ENCODE measurements at regions not wholly inside any gene's neighbourhood (a gene's known extent, or its start where the extent isn't known, plus 50 kb on each side); places are given as distances from the start of the nearest gene placed in this dataset.

- Mint-ChIP-seq H3K27ac (no peak overlapping the region), H3K4me1 (no peaks in the 10 kb centered on the region)
Measured at GRCh38 chr22:48663297-48663696, 1164.4 kb downstream of the BRD1 start.

GRCh38 chr22:48662476-48663135 is 1165.1 kb downstream of the BRD1 start:
- H3K9me3 Mint-ChIP-seq, result peaks cover 0 to 21% (median 7%) of the 10 kb centered on the region in 7 donors
- no peaks in the 10 kb centered on the region for H3K4me1 ChIP-seq (ENCODE audit: control insufficient read depth, insufficient read depth, low read length, poor library complexity, severe bottlenecking)
- H3K27ac Mint-ChIP-seq, result no peak overlapping the region
- ATAC-seq (ENCODE audit: low read depth in 2 of 2) (no peak), DNase-seq (no peak)
- no peak overlapping the region for H3K4me3 Mint-ChIP-seq
- H3K27me3 Mint-ChIP-seq, result no peaks in the 10 kb centered on the region
- no peaks in the 10 kb centered on the region for H3K36me3 Mint-ChIP-seq
- H3K4me1 Mint-ChIP-seq, result no peaks in the 10 kb centered on the region
- H3K27ac ChIP-seq (ENCODE audit: insufficient read depth, low read length, poor library complexity, severe bottlenecking), result no peak overlapping the region
- no peaks in the 10 kb centered on the region for H3K36me3 ChIP-seq (ENCODE audit: control insufficient read depth, insufficient read depth, low read length)
- H3K4me3 ChIP-seq (ENCODE audit: low read depth, low read length), result no peak overlapping the region
- peaks cover 4 to 11% of the 10 kb centered on the region in 2 experiments for H3K9me3 ChIP-seq (ENCODE audit: control insufficient read depth in 2 of 2, low read length in 2 of 2)
- H3K27me3 ChIP-seq (ENCODE audit: control insufficient read depth, insufficient read depth, low read length), result no peaks in the 10 kb centered on the region

More at GRCh38 chr22:48663297-48663696, 1164.4 kb downstream of the BRD1 start:
- H3K4me1 ChIP-seq (ENCODE audit: control insufficient read depth, insufficient read depth, low read length, poor library complexity, severe bottlenecking), result no peaks in the 10 kb centered on the region
- H3K27ac ChIP-seq (ENCODE audit: insufficient read depth, low read length, poor library complexity, severe bottlenecking), result no peak overlapping the region
- Mint-ChIP-seq H3K9me3 (peaks cover 0 to 21% (median 7%) of the 10 kb centered on the region in 7 donors), H3K27me3 (no peaks in the 10 kb centered on the region), H3K36me3 (no peaks in the 10 kb centered on the region), H3K4me3 (no peak overlapping the region)
- no peaks in the 10 kb centered on the region for H3K27me3 ChIP-seq (ENCODE audit: control insufficient read depth, insufficient read depth, low read length)
- H3K9me3 ChIP-seq (ENCODE audit: control insufficient read depth in 2 of 2, low read length in 2 of 2), result peaks cover 4 to 11% of the 10 kb centered on the region in 2 experiments
- H3K36me3 ChIP-seq (ENCODE audit: control insufficient read depth, insufficient read depth, low read length), result no peaks in the 10 kb centered on the region
- DNase-seq (peak in 1 of 3 donors; percentile 27), ATAC-seq (ENCODE audit: low read depth in 2 of 2) (no peak)
- H3K4me3 ChIP-seq (ENCODE audit: low read depth, low read length), result no peak overlapping the region

- H3K9me3 Mint-ChIP-seq, result peaks cover 0 to 21% (median 7%) of the 10 kb centered on the region in 7 donors
- H3K4me1 ChIP-seq (ENCODE audit: control insufficient read depth, insufficient read depth, low read length, poor library complexity, severe bottlenecking), result no peaks in the 10 kb centered on the region
- no peak overlapping the region for H3K27ac Mint-ChIP-seq
- H3K36me3 Mint-ChIP-seq, result no peaks in the 10 kb centered on the region
- H3K27me3 Mint-ChIP-seq, result no peaks in the 10 kb centered on the region
- no peaks in the 10 kb centered on the region for H3K4me1 Mint-ChIP-seq
- no peaks in the 10 kb centered on the region for H3K27me3 ChIP-seq (ENCODE audit: control insufficient read depth, insufficient read depth, low read length)
- H3K27ac ChIP-seq (ENCODE audit: insufficient read depth, low read length, poor library complexity, severe bottlenecking), result no peak overlapping the region
- H3K36me3 ChIP-seq (ENCODE audit: control insufficient read depth, insufficient read depth, low read length), result no peaks in the 10 kb centered on the region
- no peak overlapping the region for H3K4me3 ChIP-seq (ENCODE audit: low read depth, low read length)
- DNase-seq (no peak), ATAC-seq (ENCODE audit: low read depth in 2 of 2) (no peak)
- H3K4me3 Mint-ChIP-seq, result no peak overlapping the region
- H3K9me3 ChIP-seq (ENCODE audit: control insufficient read depth in 2 of 2, low read length in 2 of 2), result peaks cover 4 to 11% of the 10 kb centered on the region in 2 experiments
Measured at GRCh38 chr22:48661984-48662383, 1165.7 kb downstream of the BRD1 start.

- Mint-ChIP-seq H3K36me3 (no peaks in the 10 kb centered on the region), H3K27ac (no peak overlapping the region), H3K4me1 (no peaks in the 10 kb centered on the region), H3K9me3 (peaks cover 0 to 21% (median 7%) of the 10 kb centered on the region in 7 donors), H3K4me3 (no peak overlapping the region), H3K27me3 (no peaks in the 10 kb centered on the region)
- H3K27me3 ChIP-seq (ENCODE audit: control insufficient read depth, insufficient read depth, low read length), result no peaks in the 10 kb centered on the region
- ATAC-seq (ENCODE audit: low read depth in 2 of 2) (no peak), DNase-seq (no peak)
- peaks cover 4 to 11% of the 10 kb centered on the region in 2 experiments for H3K9me3 ChIP-seq (ENCODE audit: control insufficient read depth in 2 of 2, low read length in 2 of 2)
- no peak overlapping the region for H3K27ac ChIP-seq (ENCODE audit: insufficient read depth, low read length, poor library complexity, severe bottlenecking)
- H3K4me3 ChIP-seq (ENCODE audit: low read depth, low read length), result no peak overlapping the region
- H3K36me3 ChIP-seq (ENCODE audit: control insufficient read depth, insufficient read depth, low read length), result no peaks in the 10 kb centered on the region
- H3K4me1 ChIP-seq (ENCODE audit: control insufficient read depth, insufficient read depth, low read length, poor library complexity, severe bottlenecking), result no peaks in the 10 kb centered on the region
Measured at GRCh38 chr22:48660790-48661740, 1166.6 kb downstream of the BRD1 start.

- DNase-seq, result no peak
- no peaks in the 10 kb centered on the region for H3K4me1 Mint-ChIP-seq
- peaks cover 4 to 11% of the 10 kb centered on the region in 2 experiments for H3K9me3 ChIP-seq (ENCODE audit: control insufficient read depth in 2 of 2, low read length in 2 of 2)
- no peaks in the 10 kb centered on the region for H3K27me3 ChIP-seq (ENCODE audit: control insufficient read depth, insufficient read depth, low read length)
- no peak for ATAC-seq (ENCODE audit: low read depth in 2 of 2)
- H3K27ac Mint-ChIP-seq, result no peak overlapping the region
- H3K4me1 ChIP-seq (ENCODE audit: control insufficient read depth, insufficient read depth, low read length, poor library complexity, severe bottlenecking), result no peaks in the 10 kb centered on the region
- H3K27me3 Mint-ChIP-seq, result no peaks in the 10 kb centered on the region
- H3K36me3 ChIP-seq (ENCODE audit: control insufficient read depth, insufficient read depth, low read length), result no peaks in the 10 kb centered on the region
- no peak overlapping the region for H3K4me3 ChIP-seq (ENCODE audit: low read depth, low read length)
- no peak overlapping the region for H3K4me3 Mint-ChIP-seq
- H3K36me3 Mint-ChIP-seq, result no peaks in the 10 kb centered on the region
- H3K9me3 Mint-ChIP-seq, result peaks cover 0 to 19% (median 7%) of the 10 kb centered on the region in 7 donors
- H3K27ac ChIP-seq (ENCODE audit: insufficient read depth, low read length, poor library complexity, severe bottlenecking), result no peak overlapping the region
Measured at GRCh38 chr22:48660104-48660789, 1167.4 kb downstream of the BRD1 start.

GRCh38 chr22:48659404-48659996 is 1168.2 kb downstream of the BRD1 start:
- Mint-ChIP-seq H3K9me3 (peaks cover 0 to 12% (median 5%) of the 10 kb centered on the region in 7 donors), H3K27ac (no peak overlapping the region), H3K27me3 (no peaks in the 10 kb centered on the region), H3K4me1 (no peaks in the 10 kb centered on the region), H3K36me3 (no peaks in the 10 kb centered on the region), H3K4me3 (no peak overlapping the region)
- no peaks in the 10 kb centered on the region for H3K4me1 ChIP-seq (ENCODE audit: control insufficient read depth, insufficient read depth, low read length, poor library complexity, severe bottlenecking)
- H3K9me3 ChIP-seq (ENCODE audit: control insufficient read depth in 2 of 2, low read length in 2 of 2), result peaks cover 4 to 11% of the 10 kb centered on the region in 2 experiments
- ATAC-seq (ENCODE audit: low read depth in 2 of 2) (no peak), DNase-seq (no peak)
- H3K27ac ChIP-seq (ENCODE audit: insufficient read depth, low read length, poor library complexity, severe bottlenecking), result no peak overlapping the region
- no peaks in the 10 kb centered on the region for H3K36me3 ChIP-seq (ENCODE audit: control insufficient read depth, insufficient read depth, low read length)
- H3K4me3 ChIP-seq (ENCODE audit: low read depth, low read length), result no peak overlapping the region
- no peaks in the 10 kb centered on the region for H3K27me3 ChIP-seq (ENCODE audit: control insufficient read depth, insufficient read depth, low read length)

- Histone ChIP-seq H3K27me3 (ENCODE audit: control insufficient read depth, insufficient read depth, low read length) (no peaks in the 10 kb centered on the region), H3K4me3 (ENCODE audit: low read depth, low read length) (no peak overlapping the region), H3K9me3 (ENCODE audit: control insufficient read depth in 2 of 2, low read length in 2 of 2) (peaks cover 4 to 10% of the 10 kb centered on the region in 2 experiments), H3K4me1 (ENCODE audit: control insufficient read depth, insufficient read depth, low read length, poor library complexity, severe bottlenecking) (no peaks in the 10 kb centered on the region), H3K36me3 (ENCODE audit: control insufficient read depth, insufficient read depth, low read length) (no peaks in the 10 kb centered on the region), H3K27ac (ENCODE audit: insufficient read depth, low read length, poor library complexity, severe bottlenecking) (no peak overlapping the region)
- DNase-seq (no peak), ATAC-seq (ENCODE audit: low read depth in 2 of 2) (no peak)
- Mint-ChIP-seq H3K27me3 (no peaks in the 10 kb centered on the region), H3K4me3 (no peak overlapping the region), H3K4me1 (no peaks in the 10 kb centered on the region), H3K27ac (no peak overlapping the region), H3K9me3 (peaks cover 0 to 5% (median 2%) of the 10 kb centered on the region in 7 donors), H3K36me3 (no peaks in the 10 kb centered on the region)
Measured at GRCh38 chr22:48658871-48659270, 1168.8 kb downstream of the BRD1 start.
